HepG2 (cell line): ENCODE measurements at regions not wholly inside any gene's neighbourhood (a gene's known extent, or its start where the extent isn't known, plus 50 kb on each side); places are given as distances from the start of the nearest gene placed in this dataset.
A peak's percentile ranks its signal among the peaks of the same experiment; 100 is the strongest.

Source experiments
- ATAC-seq: fragments of 200-7000 bp; cut with Tn5 transposase; 3 replicates; pipeline ENCODE4 v1.9.1; 2020; ENCODE audit warnings: mild to moderate bottlenecking, moderate library complexity
- BruUV-seq: library from RNA; stranded (reverse); fragments of 400-500 nt; replicated peaks from 2 replicates; lab custom pipeline; 2021; lab: Mats Ljungman, UMichigan
- CTCF ChIA-PET: fragments of 300-600 bp; formaldehyde crosslinking; extraction: SDS; loops from one replicate; lab custom pipeline; 2021; ENCODE audit warnings: low total read pairs, inconsistent platforms, low intra/inter-chr PET ratio; lab: Yijun Ruan, JAX
- POLR2A ChIA-PET: fragments of 350-600 bp; sonication (Branson Sonifier 250); formaldehyde crosslinking; loops from one replicate; lab custom pipeline; 2020; ENCODE audit warnings: antibody characterized with exemption, inconsistent platforms; lab: Yijun Ruan, JAX
- DNase-seq: peaks from one replicate; pipeline ENCODE4 v3.0.0-alpha.2; 2015; ENCODE audit warnings: low spot score
- FAIRE-seq: peaks from 3 replicates; lab custom pipeline; 2011; peaks lifted over from hg19 to GRCh38; lab: Jason Lieb, UNC
- H2AFZ ChIP-seq: one replicate; pipeline ENCODE4 v1.6.1; 2011; ENCODE audit warnings: low read length, inconsistent platforms
- H3K27ac ChIP-seq: fragments of 300-600 bp; 3 replicates; pipeline ENCODE4 v1.8.0; 2011; ENCODE audit warnings: mixed run types, mild to moderate bottlenecking, mixed read lengths, low read length, inconsistent platforms; ENCODE audit not compliant: insufficient read depth; ENCODE audit errors: extremely low read length
- H3K27me3 ChIP-seq, 2 experiments: fragments of 200-600 bp in 1 of 2; 2 replicates in 1 of 2; 3 replicates in 1 of 2; pipeline versions ENCODE4 v1.6.0 to v1.8.0; 2011; ENCODE audit warnings: low read length in 2 of 2, mild to moderate bottlenecking in 2 of 2, moderate library complexity in 2 of 2, inconsistent platforms in 1 of 2; ENCODE audit not compliant: insufficient read depth in 2 of 2, control insufficient read depth in 1 of 2
- H3K36me3 ChIP-seq, 2 experiments: fragments of 200-600 bp in 1 of 2; replicated peaks in 1 of 2; 2 replicates in 1 of 2; 3 replicates in 1 of 2; pipeline versions ENCODE4 v1.5.1 to v1.8.0; 2011; ENCODE audit warnings: low read length in 2 of 2, inconsistent platforms in 1 of 2; ENCODE audit not compliant: insufficient read depth in 2 of 2, control insufficient read depth in 1 of 2
- H3K4me1 ChIP-seq: 2 replicates; pipeline ENCODE4 v1.5.1; 2012; ENCODE audit warnings: low read length, inconsistent platforms; ENCODE audit not compliant: insufficient read depth
- H3K4me2 ChIP-seq: 2 replicates; pipeline ENCODE4 v1.6.0; 2011; ENCODE audit warnings: low read depth, low read length, inconsistent platforms
- H3K4me3 ChIP-seq, 3 experiments: fragments of 200-600 bp in 1 of 3; sonication (generic), shearing (Covaris generic) in 1 of 3; replicated peaks in 1 of 3; 2 replicates each; pipeline ENCODE4 v1.5.1; 2011 to 2016; ENCODE audit warnings: low read length in 3 of 3, inconsistent platforms in 2 of 3, low read depth in 2 of 3, mild to moderate bottlenecking in 2 of 3, control low read depth in 1 of 3, mixed read lengths in 1 of 3; ENCODE audit not compliant: insufficient read depth in 1 of 3
- H3K79me2 ChIP-seq: one replicate; pipeline ENCODE4 v1.6.1; 2011; ENCODE audit warnings: low read length, inconsistent platforms; ENCODE audit not compliant: insufficient read depth
- H3K9ac ChIP-seq: 2 replicates; pipeline ENCODE4 v1.6.0; 2011; ENCODE audit warnings: mild to moderate bottlenecking, low read depth, low read length, inconsistent platforms; ENCODE audit not compliant: insufficient read depth
- H3K9me3 ChIP-seq: 2 replicates; pipeline ENCODE4 v1.5.1; 2012; ENCODE audit warnings: mild to moderate bottlenecking, low read length
- H4K20me1 ChIP-seq: 2 replicates; pipeline ENCODE4 v1.6.0; 2011; ENCODE audit warnings: inconsistent platforms, mild to moderate bottlenecking, low read length, moderate library complexity; ENCODE audit not compliant: insufficient read depth
- CEBPB ChIP-seq: IDR thresholded peaks from 2 replicates; pipeline ENCODE4 v1.6.1; 2011; ENCODE audit warnings: low read depth, low read length, improper control_type of control experiment, borderline replicate concordance
- RFX3 ChIP-seq: IDR thresholded peaks from 2 replicates; pipeline ENCODE4 v1.6.1; 2016; ENCODE audit warnings: missing biosample characterization, missing genetic modification reagents
- SRSF1 ChIP-seq: fragments of 200-400 bp; formaldehyde crosslinking; optimal IDR thresholded peaks from 2 replicates; pipeline ENCODE3; 2017; ENCODE audit warnings: mild to moderate bottlenecking, low read depth, low read length, moderate library complexity
- ZNF660 ChIP-seq: sonication (generic); formaldehyde crosslinking; IDR thresholded peaks from 2 replicates; pipeline ENCODE4 v1.5.1; 2020; ENCODE audit warnings: mild to moderate bottlenecking, low read depth, missing genetic modification reagents, borderline replicate concordance
- ZNF713 ChIP-seq: sonication (generic); formaldehyde crosslinking; IDR thresholded peaks from 2 replicates; pipeline ENCODE4 v1.4.0; 2020; ENCODE audit warnings: mild to moderate bottlenecking, missing genetic modification reagents
- WGBS: methylation state at CpG from one replicate; pipeline ENCODE4 v1.1.6; 2017; ENCODE audit warnings: low lambda C conversion rate; 5-methylcytosine and 5-hydroxymethylcytosine counted together
- in situ Hi-C: cut with HindIII; loops from 2 replicates; pipeline ENCODE4 v1.10.0; 2017; ENCODE audit warnings: low pct_unique_long_range_greater_than_20kb; ENCODE audit not compliant: extremely low pct_ligation_motif_present
- intact Hi-C: fragments of 100-400 bp; cut with micrococcal nuclease; formaldehyde crosslinking; loops from one replicate; pipeline ENCODE4 v1.10.0; 2022; ENCODE audit not compliant: unreplicated experiment

GRCh38 chr1:221912230-221912629 is 170.3 kb upstream of the DUSP10 start:
- Histone ChIP-seq H3K79me2 (no peaks in the 10 kb centered on the region), H3K27ac (no peak overlapping the region), H3K27me3 (no peaks in the 10 kb centered on the region; a peak in 1 of 5 replicates), H3K9ac (no peak overlapping the region), H2AFZ (no peak overlapping the region), H3K9me3 (no peaks in the 10 kb centered on the region), H4K20me1 (no peaks in the 10 kb centered on the region), H3K4me3 (no peak overlapping the region), H3K36me3 (no peaks in the 10 kb centered on the region), H3K4me1 (no peaks in the 10 kb centered on the region), H3K4me2 (no peak overlapping the region)
- TF ChIP-seq ZNF713 (CRISPR knock-in tag) (no peak), SRSF1 (no peak), ZNF660 (no peak)
- BruUV-seq, result no TSS peak
- ChIA-PET CTCF (no interaction called here), POLR2A (no interaction called here)
- FAIRE-seq, result no peak
- ATAC-seq, result no peak
- DNase-seq, result no peak
- in situ Hi-C loops (no loop called here), intact Hi-C loops (no loop called here)

DNA sequence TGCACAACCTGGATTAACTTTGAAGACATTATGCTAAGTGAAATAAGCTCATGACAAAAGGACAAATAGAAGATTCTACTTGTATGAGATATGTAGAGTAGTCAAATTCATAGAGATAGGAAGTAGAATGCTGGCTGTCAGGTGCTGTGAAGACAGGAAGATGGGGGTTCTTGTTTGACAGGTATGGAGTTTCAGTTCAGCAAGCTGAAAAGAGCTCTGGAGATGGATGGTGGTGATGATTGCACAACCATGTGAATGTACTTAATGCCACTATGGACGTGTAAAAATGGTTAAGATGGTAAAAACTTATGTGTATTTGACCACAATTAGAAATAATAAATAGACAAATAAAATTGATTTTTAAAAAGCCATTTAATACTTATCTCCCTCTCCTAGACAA is 169.8 kb upstream of the DUSP10 start:
- Histone ChIP-seq H3K36me3 (no peaks in the 10 kb centered on the region), H3K27me3 (no peaks in the 10 kb centered on the region; a peak in 1 of 5 replicates), H3K9ac (no peak overlapping the region), H3K79me2 (no peaks in the 10 kb centered on the region), H3K4me1 (no peaks in the 10 kb centered on the region), H3K4me3 (no peak overlapping the region), H3K27ac (no peak overlapping the region), H3K4me2 (no peak overlapping the region), H2AFZ (no peak overlapping the region), H4K20me1 (no peaks in the 10 kb centered on the region), H3K9me3 (no peaks in the 10 kb centered on the region)
- DNase-seq (no peak), ATAC-seq (no peak), FAIRE-seq (no peak)
- no TSS peak for BruUV-seq
- in situ Hi-C loops (no loop called here), intact Hi-C loops (no loop called here)
- WGBS, result 0% methylated on average over 1 of the region's 1 CpG
- ChIA-PET POLR2A (no interaction called here), CTCF (no interaction called here)
- TF ChIP-seq RFX3 (CRISPR knock-in tag), result no peak
- peak; percentile 43; the same call in 1 of the 2 replicates for TF ChIP-seq CEBPB
